GM12874 (cell line): ENCODE measurements at regions not wholly inside any gene's neighbourhood (a gene's known extent, or its start where the extent isn't known, plus 50 kb on each side); places are given as distances from the start of the nearest gene placed in this dataset.

Experiments
- CTCF ChIP-seq: IDR thresholded peaks from 2 replicates; pipeline ENCODE4 v1.5.1; 2011; ENCODE audit warnings: low read depth, mild to moderate bottlenecking, control low read depth, low read length, moderate library complexity; ENCODE audit not compliant: insufficient read depth

GRCh38 chr20:22381812-22382416, 202.5 kb downstream of the FOXA2 start:
- TF ChIP-seq CTCF, result no peak

DNA sequence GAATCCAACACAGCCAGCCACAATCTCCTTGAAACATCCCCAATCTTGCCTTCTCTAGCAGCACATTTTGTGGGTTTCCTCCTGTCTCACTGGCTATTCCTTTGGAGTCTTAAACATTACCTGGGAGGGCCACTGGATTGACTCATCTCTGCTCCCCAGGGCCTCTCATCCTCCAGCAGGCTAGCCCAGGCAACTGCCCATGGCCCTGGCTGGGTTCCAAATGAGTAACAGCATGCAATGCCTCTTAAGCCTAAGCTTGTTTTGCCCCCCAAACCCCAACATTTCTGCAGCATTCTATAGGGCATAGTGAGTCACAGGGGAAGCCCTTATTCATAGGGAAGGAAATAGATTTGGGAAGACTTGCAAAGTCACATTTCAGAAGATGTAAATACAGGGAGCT, 204.9 kb downstream of the FOXA2 start:
- TF ChIP-seq CTCF, result no peak

GRCh38 chr20:22374678-22375590, 209.4 kb downstream of the FOXA2 start:
- no peak for TF ChIP-seq CTCF

- no peak for TF ChIP-seq CTCF
These were observed 210.3 kb downstream of the FOXA2 start for GRCh38 chr20:22374066-22374465.

GRCh38 chr20:22373164-22373895, 211.0 kb downstream of the FOXA2 start:
- no peak for TF ChIP-seq CTCF

DNA sequence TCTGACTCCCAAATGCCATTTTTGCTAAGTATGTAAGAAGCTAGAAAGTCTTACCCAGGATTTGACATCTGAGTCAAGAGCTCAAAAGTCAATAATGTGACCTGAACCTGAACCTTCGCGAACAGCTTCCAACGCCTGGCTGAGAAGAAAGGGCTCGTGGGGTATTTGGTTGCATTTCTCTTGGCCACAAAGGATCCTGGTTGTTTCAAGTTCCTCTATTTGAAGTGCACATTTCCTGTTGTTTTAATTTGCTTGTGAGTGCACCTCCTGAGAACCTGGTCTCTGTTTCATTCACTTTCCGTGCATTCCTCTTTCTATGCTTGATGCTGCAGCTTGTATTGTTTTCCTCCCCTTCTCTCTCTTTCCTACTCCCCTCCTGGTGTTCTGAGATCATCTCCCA, 212.5 kb downstream of the FOXA2 start:
- no peak for TF ChIP-seq CTCF

DNA sequence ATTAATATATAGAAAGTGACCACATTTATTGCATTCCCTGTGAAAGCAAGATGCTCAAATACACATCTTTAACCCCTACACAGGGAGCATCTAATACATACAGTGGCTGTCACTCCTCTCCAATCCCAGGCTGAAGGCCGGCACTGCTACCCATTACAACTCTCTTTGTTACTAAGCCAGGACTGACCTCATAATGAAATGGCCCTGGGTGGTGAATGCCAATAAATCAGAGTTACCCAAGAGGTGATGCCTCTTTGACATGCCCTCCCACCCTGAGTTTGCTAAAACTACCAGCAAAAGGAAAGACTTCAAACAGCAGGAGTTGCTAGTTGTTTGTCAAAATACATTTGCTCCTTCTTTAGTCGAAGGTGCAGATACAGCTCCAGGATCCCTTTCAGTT, 214.2 kb downstream of the FOXA2 start:
- TF ChIP-seq CTCF, result no peak
